GM21737 (cell line): ENCODE measurements at regions not wholly inside any gene's neighbourhood (a gene's known extent, or its start where the extent isn't known, plus 50 kb on each side); places are given as distances from the start of the nearest gene placed in this dataset.

Experiments
- ATAC-seq: cut with Tn5 transposase; IDR thresholded peaks from one replicate; pipeline ENCODE4 v1.9.1; 2021; ENCODE audit warnings: mild to moderate bottlenecking, moderate library complexity; ENCODE audit not compliant: unreplicated experiment

DNA sequence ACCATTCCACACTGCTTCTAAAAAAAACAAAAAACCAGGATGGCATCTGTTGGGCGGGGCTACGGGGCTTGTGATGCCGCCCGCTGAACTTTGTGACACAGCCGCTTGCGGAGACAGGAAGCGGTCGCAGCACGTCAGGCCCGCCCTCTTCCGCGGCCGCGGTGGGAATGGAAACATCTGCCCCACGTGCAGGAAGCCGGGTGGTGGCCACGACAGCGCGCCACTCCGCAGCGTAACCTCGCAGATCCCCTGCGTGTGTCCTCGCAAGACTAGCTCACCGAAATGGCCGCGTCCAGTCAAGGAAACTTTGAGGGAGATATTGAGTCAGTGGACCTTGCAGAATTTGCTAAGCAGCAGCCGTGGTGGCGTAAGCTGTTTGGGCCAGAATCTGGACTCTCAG, 168.5 kb downstream of the SUCLG1 start:
- ATAC-seq = no peak

DNA sequence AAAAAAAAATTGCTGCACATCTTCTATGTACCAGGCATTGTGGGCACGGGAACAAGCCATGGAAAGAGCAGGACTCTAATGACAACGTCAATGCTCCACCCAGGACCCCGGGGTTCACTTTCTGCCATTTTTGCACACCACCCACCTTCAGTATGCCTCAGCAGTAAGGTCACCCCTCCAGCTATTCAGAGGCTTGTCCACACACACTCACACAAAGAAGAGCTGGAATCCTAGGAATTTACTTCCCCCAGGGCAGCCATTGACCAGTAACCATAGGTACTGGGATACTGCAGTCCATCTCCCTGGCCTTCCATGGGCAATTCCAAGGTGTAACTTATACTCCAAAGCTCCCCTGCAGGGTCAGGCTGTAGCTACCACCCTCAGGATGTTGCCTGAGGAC, 170.8 kb downstream of the SUCLG1 start:
- ATAC-seq = no peak

DNA sequence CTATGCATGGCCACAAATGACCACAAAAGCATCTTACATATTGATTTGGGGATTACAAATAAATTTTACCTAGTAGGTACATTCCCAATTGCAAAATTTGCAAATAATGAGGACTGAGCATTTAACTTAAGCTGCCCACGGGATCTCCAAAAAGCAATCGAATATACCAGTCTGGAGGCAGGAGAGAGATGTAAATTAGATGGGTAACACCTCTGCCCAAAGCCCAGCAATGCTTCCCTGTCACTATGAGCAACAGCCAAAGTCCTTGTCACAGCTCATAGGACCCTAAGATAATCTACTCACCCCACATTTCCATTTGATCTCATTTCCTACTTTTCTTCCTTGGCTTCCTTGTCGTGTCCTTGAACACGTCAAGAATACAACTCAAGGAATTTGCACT, 172.2 kb downstream of the SUCLG1 start:
- no peak for ATAC-seq

DNA sequence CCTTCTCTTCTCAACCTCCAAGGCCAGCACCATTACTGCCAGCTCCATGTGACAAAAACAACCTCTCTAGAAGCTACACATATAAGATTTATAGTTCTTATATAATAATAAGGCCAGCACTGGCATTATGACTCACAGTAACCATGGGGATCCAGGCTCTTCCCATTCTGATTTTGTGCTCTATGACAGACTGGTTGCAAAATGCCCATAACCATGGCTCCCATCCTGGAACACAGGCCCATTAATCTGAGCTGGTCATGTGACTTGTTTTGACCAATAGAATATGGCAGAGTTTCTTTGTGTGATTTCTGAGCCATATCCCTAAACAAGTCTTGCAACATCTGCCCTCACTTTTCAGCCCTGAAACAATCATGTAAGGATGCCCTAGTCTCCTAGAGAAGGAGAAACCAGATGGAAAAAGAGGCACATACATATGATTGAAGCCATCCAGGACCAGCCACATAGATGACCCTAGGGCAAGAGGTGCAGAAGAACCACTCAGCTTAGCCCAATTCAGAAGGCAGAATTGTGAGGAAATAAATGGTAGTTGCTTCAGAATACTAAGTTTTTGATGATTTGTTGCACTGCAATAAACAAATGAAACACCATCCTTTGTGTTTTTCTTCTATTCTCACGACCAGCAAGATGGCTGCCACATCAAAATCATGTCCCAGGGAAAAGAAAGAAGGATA, 173.9 kb downstream of the SUCLG1 start:
- no peak for ATAC-seq

DNA sequence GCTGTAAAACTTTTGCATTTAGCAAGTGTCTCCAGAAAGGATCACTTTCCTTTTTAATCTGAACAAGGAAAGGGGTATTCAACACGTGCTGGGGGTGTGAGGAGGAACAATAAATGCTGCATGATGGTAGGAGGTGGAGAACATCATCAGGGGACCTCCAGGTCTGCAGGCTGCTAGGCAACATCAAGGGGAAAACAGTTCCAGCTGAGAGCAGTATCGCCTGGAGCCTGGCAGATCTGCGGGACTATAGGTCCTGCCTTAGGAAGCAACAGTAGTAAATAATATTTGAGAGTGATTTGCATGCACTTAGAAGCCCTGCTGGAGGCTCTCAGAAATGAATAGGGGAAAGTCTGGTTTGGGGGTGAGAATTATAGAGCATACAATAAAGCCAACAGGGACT, 175.6 kb downstream of the SUCLG1 start:
- ATAC-seq = no peak

DNA sequence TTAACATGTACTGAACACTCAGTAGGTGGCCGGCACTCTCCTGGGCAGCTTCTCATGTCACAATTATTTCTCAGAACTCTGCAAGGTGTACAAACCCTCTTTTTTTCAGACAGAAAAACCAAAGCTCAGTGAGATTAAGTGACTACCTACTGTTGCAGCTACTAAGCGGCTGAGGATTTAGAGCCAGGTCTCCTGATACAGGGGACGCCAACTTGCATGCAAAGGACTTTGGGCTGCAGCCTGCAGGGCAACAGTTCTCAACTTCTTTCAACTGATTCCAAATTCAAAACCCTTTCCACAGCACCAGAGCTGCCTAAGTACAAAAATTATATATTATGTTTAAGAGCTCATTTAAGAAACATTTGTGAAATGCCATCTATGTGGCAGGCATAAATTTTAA, 177.6 kb downstream of the SUCLG1 start:
- ATAC-seq = no peak

DNA sequence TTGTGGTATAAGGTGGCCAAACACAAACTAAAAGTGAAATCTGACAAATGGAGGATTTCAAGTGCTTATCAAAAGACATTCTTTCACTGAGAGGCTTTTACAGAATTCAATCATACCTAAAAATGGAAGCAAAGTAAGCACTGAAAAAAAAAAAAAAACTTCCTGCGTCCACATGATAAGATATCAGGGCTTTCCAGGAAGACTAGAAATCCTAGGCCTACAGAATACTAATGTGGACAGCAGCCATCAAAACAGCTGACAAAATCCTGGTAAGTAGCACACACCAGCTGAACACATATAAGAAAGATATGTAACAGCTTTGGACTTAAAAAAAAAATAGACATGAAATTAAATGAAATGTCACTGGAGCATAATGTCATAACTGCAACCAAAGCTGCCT, 178.2 kb downstream of the SUCLG1 start:
- ATAC-seq = no peak

DNA sequence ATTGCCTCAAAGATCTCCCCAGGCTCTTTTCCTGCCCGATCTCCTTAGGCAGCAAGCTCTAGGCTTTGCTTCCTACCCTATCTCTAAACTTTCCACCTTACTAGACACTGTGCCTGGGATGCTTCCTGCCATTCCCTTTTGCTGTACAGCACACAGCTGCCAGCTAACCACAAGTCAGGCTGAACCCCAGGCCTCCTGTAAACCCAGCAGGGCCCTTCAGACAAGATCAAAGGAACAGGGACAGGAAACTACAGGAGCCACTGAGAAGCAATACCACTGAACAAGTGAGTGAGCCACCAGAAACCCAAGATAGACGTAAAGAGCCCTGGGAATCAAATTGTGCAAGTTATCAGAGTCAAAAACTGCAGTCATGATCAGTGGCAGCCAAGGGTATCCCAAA, 180.7 kb downstream of the SUCLG1 start:
- no peak for ATAC-seq

DNA sequence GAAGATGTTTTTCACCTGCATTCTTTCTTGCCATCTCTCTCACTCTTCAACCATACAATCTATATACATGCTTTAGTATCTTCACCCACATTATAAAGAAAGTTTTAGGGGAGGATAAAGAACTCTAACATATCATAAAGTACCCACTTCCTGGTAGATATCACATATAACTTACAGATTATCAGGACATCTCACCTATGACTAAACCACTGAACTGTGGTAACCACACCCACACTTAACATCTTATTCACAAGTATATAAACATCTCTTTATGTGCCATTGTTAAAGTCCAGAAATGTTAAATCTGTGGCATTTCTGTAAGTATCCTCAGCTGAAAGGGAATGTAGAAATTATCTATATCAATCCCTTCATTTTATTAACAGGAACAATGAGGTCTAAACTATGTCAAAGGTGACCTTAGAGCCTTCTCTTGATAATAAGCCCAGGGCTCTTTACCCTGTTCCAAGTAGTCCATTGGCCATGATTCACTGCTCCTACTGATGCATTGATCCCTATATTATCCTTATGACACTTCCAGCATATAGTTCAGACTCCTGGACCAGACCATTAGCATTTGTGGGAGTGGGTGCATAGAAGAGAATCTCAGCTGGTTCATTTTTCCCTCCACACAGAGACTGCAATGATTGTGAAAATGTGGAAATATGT, 182.4 kb downstream of the SUCLG1 start:
- no peak for ATAC-seq

DNA sequence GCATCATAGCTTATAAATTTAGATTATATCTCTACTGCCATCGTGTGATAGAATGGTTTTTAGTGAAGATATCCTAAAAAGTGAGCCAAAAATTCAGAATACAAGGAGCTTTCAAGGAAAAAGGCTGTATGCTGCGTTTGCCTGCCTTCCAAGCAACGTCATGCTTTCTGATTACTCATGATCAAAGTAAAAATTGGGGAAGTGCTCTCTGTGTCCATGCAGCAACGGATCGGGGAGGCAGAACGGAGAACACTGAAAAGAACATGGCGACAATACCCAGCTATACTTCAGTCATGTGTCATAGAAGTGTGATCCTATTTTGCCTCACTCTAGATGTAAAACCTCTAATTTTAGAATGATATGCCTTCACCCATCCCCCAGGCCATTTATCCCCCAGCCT, 185.7 kb downstream of the SUCLG1 start:
- ATAC-seq = no peak

DNA sequence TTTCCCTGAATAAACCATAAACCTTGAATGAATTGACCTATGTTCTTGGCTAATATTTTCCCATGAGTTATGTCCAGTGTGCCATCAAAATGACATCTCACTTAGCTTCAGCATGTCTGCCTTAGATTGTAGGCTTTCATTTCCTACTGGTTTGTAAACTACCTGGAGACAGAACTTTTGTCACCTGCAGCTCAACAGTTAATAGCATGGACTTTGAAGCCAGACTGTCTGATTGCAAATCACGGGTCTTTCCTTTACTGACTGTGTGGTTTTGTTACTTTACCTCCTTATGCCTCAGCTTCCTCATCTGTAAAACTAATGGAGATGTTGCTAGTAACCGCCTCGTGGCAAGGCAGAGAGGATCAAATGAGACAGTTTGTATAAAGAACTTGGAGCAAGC, 187.1 kb downstream of the SUCLG1 start:
- ATAC-seq = no peak

DNA sequence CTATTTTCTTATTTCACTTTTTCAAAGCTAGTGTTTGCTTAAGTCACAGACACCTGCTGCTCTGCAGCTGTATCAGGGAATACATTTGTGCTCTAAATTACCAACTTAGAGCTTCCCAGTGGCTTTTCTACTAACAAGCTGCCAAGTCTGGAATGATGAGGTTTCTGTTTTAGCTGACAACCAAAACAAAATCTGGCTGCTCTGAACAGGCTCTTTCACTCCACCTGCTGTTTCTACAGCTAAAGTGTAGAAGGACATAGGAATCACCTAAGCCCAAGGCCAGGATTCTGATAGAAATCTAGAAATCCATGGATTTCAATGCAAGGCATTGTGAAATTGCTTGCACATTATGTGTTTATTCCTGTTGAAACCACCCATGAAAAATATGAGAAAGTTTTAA, 201.2 kb downstream of the SUCLG1 start:
- ATAC-seq = no peak

DNA sequence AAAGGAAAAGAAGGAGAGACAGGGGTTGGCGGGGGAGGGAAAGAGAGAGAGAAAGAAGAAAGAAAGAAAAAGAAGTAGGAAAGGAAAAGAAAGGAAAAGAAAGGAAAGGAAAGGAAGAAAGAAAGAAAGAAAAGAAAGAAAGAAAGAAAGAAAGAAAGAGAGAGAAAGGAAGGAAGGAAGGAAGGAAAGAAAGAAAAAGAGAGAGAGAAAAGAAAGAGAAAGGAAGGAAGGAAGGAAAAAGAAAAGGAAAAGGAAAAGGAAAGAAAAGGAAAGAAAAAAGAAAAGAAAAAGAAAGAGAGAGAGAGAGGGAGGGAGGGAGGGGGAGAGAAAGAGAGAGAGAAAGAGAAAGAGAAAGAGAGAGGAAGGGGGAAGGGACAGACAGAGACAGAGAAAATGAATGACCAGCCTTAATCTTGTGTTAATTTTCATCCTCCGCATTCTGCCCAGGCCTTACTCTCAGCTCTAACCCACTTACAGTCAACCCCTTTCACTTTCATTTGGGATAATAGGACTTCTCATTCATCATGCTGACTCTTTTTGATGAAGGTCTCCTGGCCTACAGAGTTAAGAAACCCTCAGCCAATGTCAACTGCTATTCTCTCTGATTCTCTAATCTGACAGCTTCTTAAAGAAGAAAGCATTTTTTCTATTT, 207.3 kb downstream of the SUCLG1 start:
- ATAC-seq = no peak

DNA sequence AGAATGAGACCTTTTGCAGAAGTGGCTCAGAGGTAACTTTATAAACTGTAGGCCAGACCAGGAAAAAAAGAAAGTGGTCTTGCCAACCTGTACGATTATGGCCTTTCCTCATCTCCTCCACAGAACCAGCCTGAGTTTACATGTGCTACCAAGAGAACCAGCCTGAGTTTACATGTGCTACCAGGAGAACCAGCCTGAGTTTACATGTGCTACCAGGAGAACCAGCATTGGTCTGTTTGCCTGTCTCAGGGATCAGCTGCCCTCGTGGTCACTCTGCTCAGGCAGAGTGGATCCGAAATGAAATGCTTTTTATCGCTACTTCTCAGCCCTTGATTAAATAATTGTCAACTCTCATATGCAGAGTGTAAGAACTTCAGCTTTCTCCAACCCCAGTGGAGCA, 209.9 kb downstream of the SUCLG1 start:
- no peak for ATAC-seq

DNA sequence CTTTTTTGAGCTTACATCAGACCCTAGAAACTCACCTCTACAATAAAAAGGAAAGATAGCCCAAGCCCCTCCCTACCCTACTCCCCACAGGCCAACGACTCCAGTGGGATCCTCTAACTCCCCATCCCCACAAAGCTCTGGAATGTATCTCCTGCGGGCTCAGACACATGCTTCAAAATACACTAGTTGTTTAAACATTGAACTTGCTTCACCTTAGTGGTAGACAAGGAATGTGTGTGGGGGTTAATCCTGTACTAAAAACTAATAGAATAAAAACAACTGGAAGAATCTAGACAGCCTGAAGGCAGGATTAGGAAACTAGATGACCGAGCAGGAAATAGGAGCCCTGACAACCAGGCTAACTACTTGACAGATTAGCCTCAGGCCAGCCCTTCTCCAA, 211.5 kb downstream of the SUCLG1 start:
- no peak for ATAC-seq

DNA sequence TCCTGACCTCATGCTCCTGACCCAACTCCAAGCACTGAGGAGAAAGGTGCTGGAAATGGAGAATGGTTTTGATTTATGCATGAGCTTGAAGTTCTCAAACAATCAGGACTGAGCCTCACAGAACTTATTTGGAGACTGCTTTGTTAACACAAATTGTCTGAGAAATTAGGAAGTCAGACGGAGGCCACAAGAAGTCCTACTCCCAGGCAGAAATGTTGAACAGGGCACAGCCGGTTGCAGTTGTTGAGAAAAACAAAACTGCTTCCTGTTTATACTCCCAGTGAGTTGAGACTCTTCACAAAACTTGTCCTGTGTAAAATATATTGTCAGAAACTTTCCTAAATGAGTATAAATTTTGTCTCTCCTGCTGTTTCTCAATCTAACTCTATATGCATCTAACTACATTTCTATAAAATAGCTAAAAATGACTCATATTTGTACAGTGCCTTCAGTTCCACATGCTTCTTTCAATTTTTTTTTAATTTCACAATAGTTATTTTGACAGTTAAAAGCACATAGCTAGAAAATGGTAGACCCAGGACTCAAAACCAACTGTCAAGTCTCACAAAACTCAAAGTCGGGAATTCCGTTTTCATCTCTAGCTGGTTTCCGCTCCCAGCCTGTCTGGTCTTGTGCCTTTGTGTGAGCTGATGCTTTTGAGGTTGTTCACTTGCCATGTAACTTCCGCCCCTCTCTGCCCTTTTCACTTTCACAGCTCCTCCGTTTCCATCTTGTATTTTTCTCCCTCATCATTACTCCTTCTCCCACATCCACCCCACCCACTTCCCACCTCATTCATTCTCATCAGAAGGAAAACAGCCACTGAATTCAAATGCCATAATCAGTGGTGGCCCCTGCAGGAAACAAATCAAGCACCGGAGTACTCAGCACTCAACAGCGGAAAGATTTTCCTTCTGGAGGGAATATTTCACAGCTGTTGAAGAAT, 215.0 kb downstream of the SUCLG1 start:
- ATAC-seq = no peak

DNA sequence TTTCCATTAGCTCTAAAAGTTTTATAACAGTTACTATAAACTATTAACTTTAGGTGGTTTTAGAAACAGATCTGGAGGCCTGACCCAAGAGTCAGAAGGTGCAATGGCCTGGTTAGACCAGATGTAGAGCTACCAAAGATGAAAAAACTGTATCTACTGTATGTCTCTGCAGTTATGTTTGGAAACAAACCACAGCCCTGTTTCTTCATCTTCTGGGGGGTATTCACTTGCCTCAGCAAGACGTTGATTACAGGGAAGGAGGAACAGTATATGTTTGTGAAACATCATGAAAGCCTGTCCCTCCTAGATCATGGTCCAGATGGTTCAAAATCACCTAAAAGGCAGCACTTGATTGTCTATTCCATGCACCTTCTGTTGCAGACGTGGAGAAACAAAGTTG, 220.2 kb downstream of the SUCLG1 start:
- ATAC-seq = no peak

DNA sequence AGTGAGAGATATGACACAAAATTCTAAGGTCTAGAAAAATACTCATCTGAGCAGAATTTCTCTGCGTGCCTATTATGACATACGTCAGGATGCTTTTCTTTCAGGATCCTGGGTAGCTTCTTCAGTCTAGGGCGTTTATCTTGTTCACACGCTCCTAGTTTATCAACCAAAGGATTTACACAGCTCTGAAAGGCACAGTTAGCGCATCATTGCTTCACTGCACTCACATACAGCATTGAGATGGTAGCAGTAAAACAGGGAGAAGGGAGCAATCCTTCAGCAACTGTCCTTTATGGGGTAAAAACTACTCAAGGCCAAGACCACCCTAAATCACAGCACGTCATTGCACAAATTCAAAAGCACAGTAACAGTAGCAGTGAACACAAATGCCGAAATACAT, 222.8 kb downstream of the SUCLG1 start:
- ATAC-seq = no peak

DNA sequence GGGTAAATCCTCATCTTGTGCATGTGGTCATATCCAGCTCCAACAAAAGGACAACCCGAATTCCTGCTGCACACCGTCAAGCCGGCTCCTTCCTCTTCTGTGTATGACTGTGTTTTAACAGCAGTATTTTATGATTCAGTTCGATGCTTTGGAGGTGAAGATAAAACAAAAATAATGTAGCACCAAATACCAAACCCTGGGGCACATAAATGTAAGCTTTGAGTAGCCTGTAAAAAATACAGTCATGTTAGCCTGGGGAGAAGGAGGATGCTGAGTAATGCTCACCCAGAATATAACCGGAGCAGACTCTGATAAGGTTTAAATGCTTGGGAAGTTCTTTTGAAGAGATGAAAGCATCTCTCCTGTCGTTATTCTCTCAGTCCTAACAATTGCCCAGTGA, 225.0 kb downstream of the SUCLG1 start:
- no peak for ATAC-seq

DNA sequence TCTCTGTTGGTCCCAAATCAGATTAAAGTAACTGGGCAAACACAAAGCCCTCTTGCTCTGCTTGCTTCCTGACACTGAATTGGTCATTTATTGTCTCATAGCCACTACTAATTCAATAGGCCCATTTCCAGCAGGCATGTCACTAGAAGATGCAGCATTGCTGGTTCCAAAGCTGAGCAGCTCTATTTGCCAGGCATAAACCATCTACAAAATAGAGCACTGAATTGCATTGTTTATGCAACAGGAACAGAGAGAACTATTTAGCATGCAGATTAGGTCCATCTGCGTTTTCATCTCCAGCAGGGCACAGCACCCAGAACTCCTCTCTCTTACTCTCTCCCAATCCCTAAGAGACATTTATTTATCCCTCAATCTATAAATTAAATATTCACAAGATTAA, 227.6 kb downstream of the SUCLG1 start:
- no peak for ATAC-seq

DNA sequence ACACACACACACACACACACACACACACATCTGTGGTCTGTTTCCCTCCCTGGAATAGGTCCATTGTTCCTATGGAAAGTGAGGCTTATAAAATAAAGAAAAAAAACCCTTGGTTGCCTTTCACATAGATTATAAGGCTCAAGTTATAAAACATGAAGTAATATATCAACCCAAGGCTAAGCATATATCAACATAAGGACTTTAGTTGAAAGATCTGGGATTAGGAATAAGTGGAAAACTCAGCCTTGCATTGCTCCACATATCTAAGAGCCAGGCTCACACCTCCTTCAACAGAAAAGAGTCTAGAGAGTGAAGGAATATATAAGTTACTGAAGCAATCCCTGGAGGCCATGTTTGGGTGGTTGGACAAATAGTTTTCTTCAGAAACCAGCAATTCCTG, 235.0 kb downstream of the SUCLG1 start:
- no peak for ATAC-seq
